ENCODE measurements at regions not wholly inside any gene's neighbourhood (a gene's known extent, or its start where the extent isn't known, plus 50 kb on each side); places are given as distances from the start of the nearest gene placed in this dataset.

DNA sequence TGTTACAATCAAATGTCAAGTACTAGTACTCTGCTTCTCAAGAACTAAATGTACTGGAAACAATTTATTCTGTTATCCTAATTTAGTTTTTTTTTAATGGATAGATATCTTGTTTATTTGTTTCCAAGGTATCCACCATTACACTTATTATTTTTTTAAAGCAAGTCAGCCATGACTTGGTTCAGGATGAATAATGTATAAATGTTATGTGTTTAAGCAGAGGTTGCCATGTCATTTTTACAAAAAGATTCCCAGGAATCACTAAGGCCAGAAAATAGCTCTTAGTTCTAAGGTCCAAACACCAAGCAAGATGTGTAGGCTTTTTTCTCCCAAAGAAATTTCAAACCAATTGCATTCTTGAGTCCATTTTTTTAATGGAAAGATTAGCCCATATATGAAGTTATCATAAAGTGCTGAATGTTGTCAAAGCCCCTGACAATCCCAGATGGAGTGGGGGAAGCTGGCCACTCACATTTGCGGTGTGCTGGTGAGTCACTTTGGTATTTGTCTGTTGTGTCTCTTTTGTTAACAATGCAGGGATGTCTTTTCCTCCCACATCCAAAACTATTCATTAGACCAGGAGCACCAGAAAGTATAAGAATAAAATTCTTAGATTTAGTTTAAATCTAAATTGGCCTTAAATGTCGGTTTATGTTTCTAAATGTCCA lies 158.9 kb downstream of the COL6A3 start:
- intact Hi-C loops (cut with DNase I) = no loop called here
- ATAC-seq (ENCODE audit: poor library complexity) (no peak), DNase-seq (no peak)

DNA sequence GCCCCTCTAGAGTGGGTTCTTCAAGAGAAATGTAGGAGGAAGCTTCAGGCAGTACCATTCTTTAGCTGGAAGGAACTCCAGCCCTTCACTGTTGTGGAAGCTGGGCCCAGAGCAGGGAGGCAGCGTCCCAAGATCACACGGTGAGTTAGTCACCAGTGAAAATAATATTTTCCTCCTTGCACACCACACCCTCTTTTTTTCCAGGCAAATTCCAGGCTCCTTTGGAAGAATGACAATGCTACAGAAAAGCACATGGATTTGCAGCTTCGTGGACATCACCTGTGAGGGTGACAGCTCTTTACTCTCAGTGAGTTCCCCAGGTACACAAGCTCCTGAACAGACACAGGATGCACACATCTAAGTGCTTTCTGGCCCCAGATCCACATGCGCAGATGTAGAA lies 157.1 kb downstream of the COL6A3 start:
- ATAC-seq (ENCODE audit: poor library complexity) (peak; percentile 78), DNase-seq (peak; percentile 62)
- intact Hi-C loops (cut with DNase I) = no loop called here

DNA sequence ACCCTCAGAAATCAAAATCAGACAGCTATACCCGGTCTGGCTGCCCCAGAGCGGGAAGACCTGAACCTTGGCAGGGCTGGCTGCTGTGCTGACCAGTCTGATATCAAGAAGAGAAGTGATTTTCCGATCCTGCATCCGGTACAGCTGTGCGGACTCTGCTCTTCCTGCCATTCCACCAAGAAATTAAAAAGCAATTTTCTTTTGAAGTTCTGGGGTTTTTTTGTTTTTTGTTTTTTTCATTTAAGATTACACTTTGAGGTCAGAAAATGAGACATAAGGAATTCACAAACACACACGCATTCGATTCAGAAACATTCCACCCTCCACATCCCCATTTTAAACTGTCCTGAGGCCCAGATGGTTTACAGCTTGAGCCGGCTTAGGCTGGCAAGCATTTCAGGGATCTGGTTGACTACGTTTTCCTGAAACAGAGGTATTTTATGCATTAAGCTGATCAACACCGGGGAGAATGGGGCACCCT lies 156.5 kb downstream of the COL6A3 start:
- intact Hi-C loops (cut with DNase I) = no loop called here
- no peak for DNase-seq

DNA sequence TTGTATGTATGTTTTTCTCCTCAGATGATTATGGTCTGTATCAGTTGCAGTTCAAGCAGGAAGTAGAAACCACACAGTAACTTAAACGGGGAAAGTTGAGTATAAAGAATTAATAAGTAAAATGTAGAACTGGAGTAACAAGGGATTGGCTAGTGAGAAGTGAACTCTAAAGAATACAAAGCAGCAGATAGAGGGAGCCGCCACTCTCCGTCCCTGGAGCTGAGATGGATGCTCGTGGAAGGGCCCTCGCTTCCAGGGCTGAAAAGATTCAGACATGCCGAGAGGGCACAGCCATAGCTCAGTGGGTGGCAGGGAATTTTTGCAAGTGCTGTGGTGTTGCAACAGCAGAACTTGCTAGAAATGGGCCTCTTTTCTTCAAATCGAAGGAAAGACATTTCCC lies 155.8 kb downstream of the COL6A3 start:
- ATAC-seq (ENCODE audit: poor library complexity) (no peak), DNase-seq (no peak)
- intact Hi-C loops (cut with DNase I) = no loop called here

More for the DNA sequence above, 156.5 kb downstream of the COL6A3 start:
- ATAC-seq (ENCODE audit: poor library complexity) = peak; percentile 52

DNA sequence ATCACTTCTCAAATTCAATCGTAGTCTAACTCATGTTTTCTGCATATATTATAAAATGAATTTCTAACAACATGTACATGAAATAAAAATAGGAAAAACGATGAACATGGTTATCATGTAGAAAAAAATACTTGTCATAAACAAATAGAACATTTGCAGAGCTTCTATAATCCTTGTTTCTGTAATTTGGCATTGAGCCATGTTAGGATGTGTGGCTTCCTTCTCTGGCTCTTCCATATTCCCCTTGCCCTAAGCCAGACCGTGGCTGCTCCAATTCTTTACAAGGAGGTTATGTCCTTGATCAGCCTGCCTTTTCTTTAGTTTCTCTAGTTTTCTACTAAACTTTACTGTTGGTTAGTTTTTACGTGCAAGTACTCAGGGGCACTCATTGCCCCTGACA lies 155.3 kb downstream of the COL6A3 start:
- DNase-seq (no peak), ATAC-seq (ENCODE audit: poor library complexity) (no peak)
- intact Hi-C loops (cut with DNase I) = no loop called here

DNA sequence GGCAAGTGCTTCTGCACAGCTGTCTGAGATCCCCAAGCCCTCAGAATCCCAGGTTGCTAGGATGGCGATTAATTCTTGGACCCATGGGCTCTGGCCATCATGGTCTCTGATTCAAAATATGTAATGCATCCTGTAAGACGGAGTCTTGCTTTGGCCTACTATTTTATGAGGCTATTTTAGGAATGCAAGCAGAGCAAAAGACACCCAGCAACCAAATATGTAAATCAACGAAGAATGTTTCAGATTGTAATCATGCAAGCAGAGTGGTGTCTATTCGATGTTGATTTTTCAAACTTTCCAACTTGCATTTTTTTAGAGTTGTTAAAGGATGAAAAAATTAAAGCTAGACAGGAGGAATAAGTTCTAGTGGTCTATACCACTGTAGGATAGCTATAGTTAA lies 154.8 kb downstream of the COL6A3 start:
- no peak for DNase-seq
- no peak for ATAC-seq (ENCODE audit: poor library complexity)
- intact Hi-C loops (cut with DNase I) = no loop called here

DNA sequence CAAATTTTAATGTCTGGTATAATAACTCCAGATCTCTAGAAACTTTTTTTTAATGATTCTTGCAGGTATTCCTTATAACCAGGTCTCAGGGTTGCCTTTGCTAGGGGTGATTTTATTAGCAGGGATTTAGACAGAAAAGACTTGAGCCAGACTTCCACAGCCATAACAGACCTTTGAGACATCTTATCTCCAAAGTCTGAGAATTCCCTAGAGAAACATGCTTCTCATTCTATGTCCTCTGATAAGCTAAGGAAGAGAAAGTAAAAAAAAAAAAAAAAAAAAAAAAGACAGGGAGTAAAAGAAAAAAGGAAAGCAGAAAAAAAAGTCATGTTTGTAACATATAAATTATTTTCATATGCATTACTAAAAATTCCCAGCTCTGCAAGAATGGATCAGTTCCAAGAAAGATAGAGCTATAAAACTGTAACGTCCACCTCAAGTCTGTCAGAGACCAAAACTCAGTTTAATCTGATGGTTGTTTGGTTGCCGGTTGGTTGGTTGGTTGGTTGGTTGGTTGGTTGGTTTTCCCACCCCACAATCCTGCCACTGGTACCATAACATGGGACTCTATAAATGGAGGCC lies 153.8 kb downstream of the COL6A3 start:
- ATAC-seq (ENCODE audit: poor library complexity) = no peak
- intact Hi-C loops (cut with DNase I) = no loop called here
- DNase-seq = no peak

DNA sequence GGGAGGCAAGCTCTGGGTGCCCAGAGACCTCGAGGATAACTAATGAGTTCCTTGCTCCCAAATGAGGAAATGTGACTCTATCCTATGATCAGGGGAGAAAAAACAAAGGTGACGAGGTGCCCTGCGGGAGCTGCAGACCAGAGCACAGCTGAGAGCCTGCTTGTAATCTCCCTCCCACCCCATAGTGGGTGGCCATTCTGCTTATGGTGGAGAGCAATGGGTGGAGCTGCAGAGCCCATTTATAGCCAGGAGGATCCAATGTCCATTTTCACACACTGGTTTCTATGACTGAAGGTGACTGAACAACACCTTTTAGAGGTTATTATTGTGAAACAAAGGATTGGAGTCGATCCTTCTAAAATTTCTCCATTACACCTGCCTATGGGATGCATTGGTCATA lies 153.3 kb downstream of the COL6A3 start:
- DNase-seq (no peak), ATAC-seq (ENCODE audit: poor library complexity) (no peak)
- intact Hi-C loops (cut with DNase I) = no loop called here

DNA sequence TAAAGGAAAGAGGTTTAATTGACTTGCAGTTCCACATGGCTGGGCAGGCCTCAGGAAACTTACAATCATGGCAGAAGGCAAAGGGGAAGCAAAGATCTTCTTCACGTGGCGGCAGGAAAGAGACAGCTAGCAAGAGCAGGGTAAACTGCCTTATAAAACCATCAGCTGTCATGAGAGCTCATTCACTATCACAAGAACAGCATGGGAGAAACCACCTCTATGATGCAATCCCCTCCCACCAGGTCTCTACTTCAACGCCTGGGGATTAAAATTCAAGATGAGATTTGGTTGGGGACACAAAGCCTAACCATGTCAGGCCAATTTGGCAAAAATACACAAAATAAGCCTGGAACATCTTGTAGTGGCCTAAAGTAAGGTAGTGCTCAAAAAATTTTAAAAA lies 152.6 kb downstream of the COL6A3 start:
- ATAC-seq (ENCODE audit: poor library complexity) = no peak
- intact Hi-C loops (cut with DNase I) = no loop called here

DNA sequence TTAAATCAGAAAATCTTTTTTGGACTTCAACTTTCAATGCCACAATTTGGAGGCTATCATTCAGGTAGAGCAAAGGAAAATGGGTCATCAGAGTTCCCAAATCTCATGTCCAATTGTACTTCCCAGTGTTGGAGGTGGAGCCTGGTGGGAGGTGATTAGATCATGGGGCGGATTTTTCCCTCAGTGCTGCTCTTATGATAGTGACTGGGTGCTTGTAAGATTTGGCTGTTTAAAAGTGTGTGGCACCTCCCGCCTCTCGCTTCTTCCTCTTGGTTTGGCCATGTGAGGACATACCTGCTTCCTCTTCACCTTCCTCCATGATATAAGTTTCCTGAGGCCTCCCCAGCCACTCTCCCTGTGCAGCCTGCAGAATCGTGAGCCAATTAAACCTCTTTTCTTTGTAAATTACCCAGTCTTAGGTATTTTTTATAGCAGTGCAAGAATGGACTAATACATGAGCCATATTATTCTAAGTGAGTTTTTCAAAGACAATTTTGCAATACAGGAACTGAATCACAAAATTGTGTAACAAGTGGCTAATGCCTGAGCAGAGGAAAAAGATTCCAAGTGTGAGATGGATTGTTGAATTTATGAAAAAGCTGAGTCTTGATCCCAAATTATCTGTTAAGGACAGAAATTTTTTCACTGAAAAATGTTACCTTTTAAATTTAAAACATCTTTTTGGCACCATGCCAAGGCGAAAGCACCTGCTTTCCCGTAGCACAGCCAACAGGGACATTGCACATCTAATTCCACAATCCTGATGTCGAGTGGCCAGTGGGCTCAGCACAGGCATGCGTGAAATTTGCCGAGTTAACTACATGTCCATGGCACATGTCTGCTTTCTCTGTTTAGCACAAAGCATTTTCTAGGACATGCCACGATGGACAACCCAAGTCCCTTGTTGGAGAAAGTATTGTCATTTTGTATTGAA lies 150.9 kb downstream of the COL6A3 start:
- peak; percentile 76 for ATAC-seq (ENCODE audit: poor library complexity)
- intact Hi-C loops (cut with DNase I) = no loop called here
- DNase-seq = no peak

More for the DNA sequence above, 152.6 kb downstream of the COL6A3 start:
- no peak for DNase-seq

DNA sequence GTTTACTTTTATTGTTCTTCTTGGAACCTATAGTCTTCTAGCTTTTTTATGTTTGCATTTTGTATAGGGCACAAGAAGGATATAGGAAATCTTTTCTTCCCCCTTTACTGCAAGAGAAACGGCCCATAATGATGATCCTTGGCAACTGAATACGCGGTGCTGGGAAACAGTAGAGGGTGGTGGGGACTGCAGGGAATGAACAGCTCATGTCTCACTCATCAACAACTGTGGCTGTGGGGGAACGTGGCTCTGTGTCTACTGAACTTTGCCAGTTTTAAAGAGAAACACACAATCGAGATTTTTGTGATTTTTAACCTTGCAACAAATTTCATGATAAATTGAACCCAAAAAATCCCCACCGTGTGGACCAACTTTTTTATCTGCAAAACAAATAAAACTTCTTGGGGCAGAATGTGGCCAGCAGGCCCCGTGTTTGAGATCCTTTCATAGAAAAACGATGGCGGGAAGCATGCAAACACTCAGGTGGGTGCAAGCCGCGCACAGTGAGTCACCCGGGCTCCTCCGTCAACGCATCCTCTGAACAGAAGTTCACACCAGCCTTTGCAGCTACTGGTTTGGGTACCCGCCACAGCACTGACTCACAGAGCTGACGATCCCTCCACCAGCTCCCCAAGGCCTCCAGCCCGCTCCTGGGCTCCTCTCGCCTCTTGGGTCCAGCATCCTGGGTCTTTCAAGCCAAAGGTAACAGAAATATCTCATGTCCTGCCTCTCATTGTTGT lies 149.3 kb downstream of the COL6A3 start:
- DNase-seq = no peak
- ATAC-seq (ENCODE audit: poor library complexity) = no peak
- intact Hi-C loops (cut with DNase I) = no loop called here

DNA sequence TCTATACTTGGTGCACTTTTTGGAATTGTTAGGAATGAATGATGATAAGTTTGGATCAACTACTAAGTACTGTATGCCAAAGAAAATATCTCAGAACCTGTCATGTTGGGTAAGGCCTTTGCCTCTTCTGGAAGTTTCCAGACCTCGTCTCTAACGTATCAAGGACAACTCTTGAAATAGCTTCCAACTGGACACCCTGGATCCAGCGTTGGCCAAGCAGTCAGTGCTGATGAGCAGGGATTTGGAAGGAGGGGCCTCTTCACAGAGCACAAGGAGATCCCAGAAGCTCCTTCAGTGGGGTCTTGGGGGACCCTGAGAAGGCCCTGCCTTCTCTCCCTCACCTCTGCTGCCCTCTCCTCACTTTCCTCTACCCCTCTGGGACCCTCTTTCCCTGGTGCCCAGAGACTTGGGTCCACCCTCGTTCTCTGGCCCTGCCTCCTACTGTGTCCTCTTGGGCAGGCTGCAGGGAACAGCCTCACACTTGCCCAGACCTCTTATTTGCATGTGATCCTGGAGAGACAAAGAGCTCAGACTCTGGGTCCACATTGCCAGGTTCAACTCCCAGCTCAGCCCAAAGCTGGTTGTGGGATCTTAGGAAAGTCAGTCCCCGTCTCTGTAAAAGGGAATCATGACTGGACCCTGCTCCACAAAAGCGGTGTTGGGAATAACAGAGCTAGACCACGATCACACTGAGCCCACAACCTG lies 145.8 kb downstream of the COL6A3 start:
- intact Hi-C loops (cut with DNase I) = no loop called here
- ATAC-seq (ENCODE audit: poor library complexity) = peak; percentile 41
- no peak for DNase-seq

DNA sequence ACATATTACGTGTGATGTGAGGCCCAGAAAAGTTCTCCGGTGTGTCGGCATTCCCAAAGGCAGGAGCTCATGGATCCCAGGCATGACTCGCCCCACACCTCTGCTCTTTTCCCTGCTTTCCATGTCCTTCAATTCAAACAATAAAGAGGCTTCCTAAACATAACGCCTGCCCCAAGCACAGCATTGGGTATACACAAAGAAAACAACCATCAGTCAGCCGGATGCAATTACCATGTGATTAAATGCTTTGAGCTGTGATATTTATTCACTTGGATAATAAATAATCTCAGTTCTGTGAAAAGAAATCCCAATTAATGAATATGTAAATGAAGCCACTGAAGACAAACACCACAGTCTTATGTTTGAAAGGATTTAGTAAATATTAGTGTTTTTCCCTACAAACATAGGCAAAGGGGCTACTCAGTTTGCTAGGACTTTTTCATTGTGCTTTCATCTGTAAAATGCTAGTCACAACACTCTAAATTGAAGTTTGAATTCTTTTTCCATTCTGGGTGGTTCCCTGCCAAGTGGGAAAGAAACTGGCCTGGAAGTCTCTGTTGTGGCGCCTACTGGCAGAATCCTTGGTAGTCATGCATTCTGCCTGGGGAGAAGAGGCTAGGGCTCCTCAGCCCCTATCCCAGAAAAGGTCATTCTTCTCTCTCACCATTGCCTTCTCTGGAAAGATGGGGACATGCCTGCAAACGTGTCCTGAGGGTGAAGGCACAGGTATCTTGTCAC lies 144.7 kb downstream of the COL6A3 start:
- intact Hi-C loops (cut with DNase I) = no loop called here
- ATAC-seq (ENCODE audit: poor library complexity) = no peak
- DNase-seq = no peak

DNA sequence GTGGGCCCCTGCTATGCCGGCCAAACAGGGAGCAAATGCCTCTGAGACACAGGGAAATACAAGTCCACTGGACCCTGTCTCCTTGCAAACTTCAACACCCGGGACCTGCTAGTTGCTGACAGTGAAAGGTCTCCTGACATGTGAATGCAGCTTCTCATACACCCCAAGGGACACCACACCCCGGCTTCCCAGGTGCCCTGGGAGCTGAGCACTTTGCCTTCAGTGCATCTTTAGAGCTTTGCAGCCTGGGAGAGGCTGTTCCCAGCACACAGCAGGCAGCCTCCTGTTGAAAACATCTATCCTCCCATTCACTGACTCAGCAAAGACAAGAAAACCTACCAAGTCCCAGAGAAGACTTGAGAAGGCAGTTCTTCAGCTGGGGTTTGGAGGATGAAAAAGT lies 143.4 kb downstream of the COL6A3 start:
- DNase-seq (no peak), ATAC-seq (ENCODE audit: poor library complexity) (no peak)
- intact Hi-C loops (cut with DNase I) = no loop called here

DNA sequence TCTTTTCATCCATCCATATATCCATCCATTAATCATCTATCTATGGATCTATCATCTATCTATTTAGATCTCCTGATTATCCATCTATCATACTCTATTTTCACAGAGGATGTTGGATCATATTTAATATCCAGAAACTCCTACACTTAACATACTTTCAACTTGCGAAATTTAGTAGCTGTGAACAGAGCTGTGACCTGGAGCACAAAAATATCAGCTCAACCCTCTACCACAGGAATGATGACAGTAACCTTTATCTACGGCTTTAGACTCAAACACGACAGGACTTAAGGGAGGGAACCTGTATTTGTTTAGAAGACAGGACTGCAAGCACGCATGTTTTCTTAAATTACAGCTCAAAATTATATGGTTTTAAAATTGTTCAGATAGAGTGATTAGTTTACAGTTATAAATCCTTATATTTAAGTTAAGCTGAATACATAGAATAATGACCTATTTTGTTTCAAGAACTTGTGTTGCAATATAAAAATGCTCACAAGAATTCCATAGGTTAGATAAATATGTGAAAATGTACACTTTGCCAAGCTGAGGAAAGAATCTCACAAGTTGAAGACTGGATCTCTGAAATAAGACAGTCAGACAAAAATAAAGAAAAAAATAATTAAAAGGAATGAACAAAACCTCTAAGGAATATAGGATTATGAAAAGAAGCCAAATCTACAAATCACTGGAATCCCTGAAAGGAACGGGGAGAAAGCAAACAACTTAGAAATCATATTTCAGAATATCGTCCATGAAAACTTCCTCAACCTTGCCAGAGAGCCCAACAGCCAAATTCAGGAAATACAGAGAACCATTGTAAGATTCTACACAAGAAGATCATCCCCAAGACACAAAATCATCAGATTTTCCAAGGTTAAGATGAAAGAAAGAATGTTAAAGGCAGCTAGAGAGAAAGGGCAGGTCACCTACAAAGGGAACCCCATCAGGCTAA lies 142.0 kb downstream of the COL6A3 start:
- intact Hi-C loops (cut with DNase I) = no loop called here

More for the DNA sequence above, 142.0 kb downstream of the COL6A3 start:
- DNase-seq (no peak), ATAC-seq (ENCODE audit: poor library complexity) (no peak)

Data from Right ventricle myocardium superior (tissue), 1 donor.